Lower leg skin (tissue), 3 donors: ENCODE measurements at regions not wholly inside any gene's neighbourhood (a gene's known extent, or its start where the extent isn't known, plus 50 kb on each side); places are given as distances from the start of the nearest gene placed in this dataset.

Experiments used
- CTCF ChIP-seq, 3 donors: fragments of 450-650 bp; IDR thresholded peaks; one replicate each; pipeline ENCODE4 v1.5.1; 2016; ENCODE audit warnings: antibody characterized with exemption in 3 of 3, mild to moderate bottlenecking in 3 of 3, moderate library complexity in 2 of 3
- POLR2A ChIP-seq, 2 donors: fragments of 450-650 bp; IDR thresholded peaks; one replicate each; pipeline ENCODE4 v1.6.1; 2016 to 2017; ENCODE audit warnings: antibody characterized with exemption in 2 of 2, mild to moderate bottlenecking in 1 of 2, moderate library complexity in 1 of 2

- no peak for TF ChIP-seq CTCF (IDR thresholded peaks at IDR 0.05)
- TF ChIP-seq POLR2A (IDR thresholded peaks at IDR 0.05), result no peak
These were observed 123.9 kb downstream of the TUBA3C start for GRCh38 chr13:19057588-19058340.
